HG02885 (cell line): ENCODE measurements at regions not wholly inside any gene's neighbourhood (a gene's known extent, or its start where the extent isn't known, plus 50 kb on each side); places are given as distances from the start of the nearest gene placed in this dataset.
"Not testable (repeated sequence)": the region's sequence is repeated elsewhere in the genome, so short reads cannot be mapped to it uniquely, and the experiment has no call there.

Experiments used
- ATAC-seq: cut with Tn5 transposase; IDR thresholded peaks from one replicate; pipeline ENCODE4 v1.9.1; 2021; ENCODE audit warnings: mild to moderate bottlenecking; ENCODE audit not compliant: unreplicated experiment, poor library complexity

GRCh38 chr15:95785276-95785675, 545.2 kb upstream of the NR2F2 start:
- not testable (repeated sequence) for ATAC-seq

DNA sequence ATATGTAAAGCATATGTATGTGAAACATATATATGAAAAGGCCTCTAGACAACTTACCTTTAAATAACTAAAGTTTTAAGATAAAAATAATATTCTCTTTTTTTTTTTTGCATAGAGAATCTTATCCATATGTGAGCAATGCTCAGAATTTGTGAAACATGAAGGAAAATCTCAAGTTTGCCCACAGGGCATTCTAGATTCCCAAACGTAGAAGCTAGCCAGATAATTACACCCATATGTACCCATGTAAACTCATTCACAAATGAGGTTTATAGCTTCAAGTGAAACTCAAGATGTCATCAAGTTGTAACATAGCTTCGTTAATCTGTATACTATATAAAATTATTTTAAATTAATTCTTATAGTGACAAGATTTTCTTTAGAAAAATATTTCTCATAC, 537.3 kb upstream of the NR2F2 start:
- ATAC-seq = no peak

DNA sequence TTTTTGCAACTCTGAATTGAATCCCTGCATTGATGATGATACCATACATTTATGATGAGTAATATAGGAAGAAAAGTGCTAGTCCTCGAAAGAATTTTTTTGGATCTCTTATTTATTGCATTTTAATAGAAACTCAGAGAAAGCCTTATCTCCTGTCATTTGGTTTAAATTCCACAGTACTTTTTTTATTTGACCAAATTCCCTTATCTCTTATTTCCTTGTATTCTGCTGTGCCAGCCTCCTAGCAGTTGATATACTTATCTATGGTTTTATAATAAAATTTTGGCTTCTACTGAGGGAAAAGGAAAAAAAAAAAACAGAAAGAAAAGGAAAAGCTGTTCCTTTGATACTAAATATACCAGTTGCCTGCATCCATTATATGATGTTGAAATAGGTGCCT, 535.1 kb upstream of the NR2F2 start:
- no peak for ATAC-seq

GRCh38 chr15:95799286-95800200, 531.0 kb upstream of the NR2F2 start:
- ATAC-seq = no peak

- ATAC-seq = no peak
Observed at GRCh38 chr15:95804484-95804883, 526.0 kb upstream of the NR2F2 start.

GRCh38 chr15:95812491-95812890, 518.0 kb upstream of the NR2F2 start:
- no peak for ATAC-seq

DNA sequence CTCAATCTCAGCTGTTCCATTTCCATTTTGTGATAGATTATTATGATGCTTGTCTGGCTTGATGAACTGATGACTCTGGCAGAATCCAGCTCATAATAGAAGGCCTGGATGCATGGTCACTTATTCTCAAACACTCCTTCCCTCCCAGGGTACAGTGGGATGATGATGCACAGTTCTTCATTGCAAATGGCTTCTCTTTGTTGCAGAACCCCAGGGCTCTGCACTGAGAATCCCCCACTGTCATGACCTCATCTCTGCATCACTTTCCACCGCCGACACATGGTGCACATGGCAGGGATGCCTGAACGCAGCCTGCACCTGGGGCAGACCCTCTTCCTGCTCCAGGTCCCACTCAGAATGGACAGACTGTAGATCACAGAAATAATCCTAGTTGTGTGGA, 515.6 kb upstream of the NR2F2 start:
- ATAC-seq = no peak

GRCh38 chr15:95816591-95816990, 513.9 kb upstream of the NR2F2 start:
- ATAC-seq = no peak

- ATAC-seq = no peak
Observed at GRCh38 chr15:95822961-95823360, 507.5 kb upstream of the NR2F2 start.

- ATAC-seq = no peak
Observed at GRCh38 chr15:95825208-95825607, 505.3 kb upstream of the NR2F2 start.

DNA sequence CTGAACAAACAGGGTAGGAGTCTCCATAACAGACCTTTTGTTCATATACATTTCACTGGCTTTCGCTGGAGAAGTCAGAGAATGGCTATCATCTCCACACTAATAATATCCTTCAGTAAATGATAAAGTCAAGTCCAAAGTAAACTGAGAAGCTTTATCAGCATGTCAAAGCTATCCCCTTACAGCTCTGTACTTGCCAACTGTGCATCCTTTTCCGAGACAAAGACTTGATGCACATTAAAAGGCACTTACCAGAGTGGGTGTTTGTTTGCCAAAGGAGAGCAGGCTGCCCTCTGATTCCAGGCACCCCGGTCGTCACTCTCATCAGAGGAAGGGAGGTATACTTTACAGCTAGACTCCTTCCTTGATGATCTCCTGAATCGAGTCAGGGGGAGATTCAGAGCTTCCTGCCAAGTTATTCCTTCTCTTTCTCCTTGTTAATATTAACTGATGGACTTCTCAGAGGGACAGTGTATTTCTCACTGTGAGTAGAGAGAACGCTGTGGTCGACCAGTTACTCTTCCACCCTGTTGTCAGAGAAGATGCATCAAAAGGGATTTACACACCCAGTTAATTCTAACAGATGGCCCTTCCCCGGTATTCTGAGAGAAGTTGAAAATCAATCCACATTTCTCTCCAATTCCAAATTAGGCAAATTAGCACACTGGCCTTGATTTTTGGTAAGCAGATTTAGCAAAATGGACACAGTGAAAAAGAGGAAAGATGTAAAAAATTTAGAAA, 504.7 kb upstream of the NR2F2 start:
- no peak for ATAC-seq

DNA sequence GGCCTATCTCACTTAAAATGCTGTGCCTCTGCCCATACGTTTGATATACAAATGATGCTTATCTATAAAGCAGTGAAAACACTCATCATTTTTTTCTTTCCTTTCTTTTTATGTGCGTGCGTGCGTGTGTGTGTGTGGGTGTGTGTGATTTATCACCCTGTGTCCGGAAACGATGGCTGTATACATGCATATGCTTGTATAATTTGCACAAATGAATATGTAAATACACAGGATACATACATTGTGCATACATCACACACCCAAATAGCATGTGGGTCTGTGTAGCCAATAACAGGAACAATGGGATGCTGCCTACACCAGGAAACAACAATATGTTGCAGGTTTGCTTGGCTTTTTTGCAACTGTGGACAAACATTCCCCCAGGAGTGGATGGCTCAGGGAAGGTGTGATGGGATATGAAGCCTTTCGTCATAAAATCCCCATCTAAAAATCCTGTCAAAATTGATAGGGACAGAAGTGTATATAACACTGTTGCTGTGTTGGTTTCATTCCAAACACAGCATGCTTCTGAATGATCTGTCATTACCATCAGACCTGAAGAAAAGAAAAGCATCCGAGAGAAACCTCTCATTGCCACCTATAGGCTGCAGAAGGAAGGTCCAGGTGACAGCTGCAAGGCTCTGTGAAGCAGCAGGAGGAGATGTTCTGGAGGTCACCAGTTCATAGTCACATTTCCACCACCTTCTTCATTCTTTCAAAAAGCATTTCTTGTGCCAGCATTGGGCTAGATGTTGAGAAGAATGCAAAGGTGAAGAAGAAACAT, 503.9 kb upstream of the NR2F2 start:
- no peak for ATAC-seq

GRCh38 chr15:95829062-95829461, 501.4 kb upstream of the NR2F2 start:
- no peak for ATAC-seq

GRCh38 chr15:95830281-95830680, 500.2 kb upstream of the NR2F2 start:
- ATAC-seq = no peak

GRCh38 chr15:95832668-95833067, 497.8 kb upstream of the NR2F2 start:
- ATAC-seq = no peak

DNA sequence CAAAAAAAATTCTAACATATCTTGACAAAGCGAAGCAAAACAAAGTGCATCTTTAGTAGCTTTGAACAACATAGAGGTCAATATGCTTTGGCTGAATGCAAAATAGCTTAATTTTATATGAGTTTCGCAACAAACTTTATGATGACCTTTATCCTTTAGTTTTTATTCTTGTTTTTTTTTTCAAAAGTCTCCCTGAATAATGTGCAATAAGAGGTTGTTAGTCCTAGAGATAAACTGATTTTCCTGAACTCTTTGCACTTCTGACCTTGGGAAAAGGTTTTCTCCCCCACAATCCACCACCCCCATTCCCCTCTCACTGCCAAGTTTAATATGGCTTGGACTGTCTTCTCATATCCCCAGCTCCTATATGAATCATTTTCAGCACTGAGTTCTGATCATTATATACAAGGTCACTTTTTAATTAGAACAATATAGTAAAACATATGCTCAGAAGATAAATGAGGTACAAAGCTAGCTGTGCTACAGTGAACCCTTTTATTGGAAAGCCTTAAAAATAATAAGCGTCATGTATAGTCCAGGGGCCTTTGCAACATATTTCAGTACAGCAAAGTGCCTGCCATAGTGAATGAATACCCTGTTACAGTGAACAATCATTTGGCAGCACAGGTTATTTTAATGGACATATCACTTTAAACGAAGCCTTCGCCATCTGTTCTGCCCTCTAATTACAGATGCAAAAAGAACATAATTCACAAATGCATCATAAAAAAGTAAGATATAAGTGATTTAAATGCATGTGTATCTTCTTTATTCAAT, 496.3 kb upstream of the NR2F2 start:
- ATAC-seq = no peak

GRCh38 chr15:95836536-95836935, 494.0 kb upstream of the NR2F2 start:
- no peak for ATAC-seq

DNA sequence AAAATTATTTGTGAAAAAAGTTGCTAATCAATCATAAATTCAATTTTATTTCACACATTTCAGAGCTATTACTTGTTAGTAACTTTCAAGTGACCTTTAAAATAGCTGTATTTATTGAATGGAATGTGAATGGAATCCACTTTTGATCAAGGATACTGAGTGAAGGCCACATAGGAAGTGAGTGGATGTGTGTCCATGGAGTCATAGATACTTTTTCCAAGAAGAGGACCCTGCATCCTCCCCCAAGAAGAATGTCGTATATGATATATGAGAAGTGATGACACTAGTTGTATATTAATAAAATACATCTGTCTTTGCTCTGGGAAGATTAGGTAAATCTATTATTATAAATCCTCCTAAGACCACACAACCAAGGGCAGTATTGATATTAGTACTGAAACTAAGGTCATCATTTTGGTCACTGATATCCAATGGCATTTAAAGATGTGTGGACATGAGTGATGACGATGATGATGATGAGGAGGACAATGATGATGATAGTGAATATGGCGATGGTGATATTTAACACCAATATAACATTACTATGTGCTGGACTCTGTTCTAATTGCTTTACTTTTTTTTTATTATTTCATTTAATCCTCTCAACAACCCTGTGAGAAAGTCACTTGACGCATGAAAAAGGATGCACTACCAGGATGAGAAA, 493.0 kb upstream of the NR2F2 start:
- no peak for ATAC-seq

DNA sequence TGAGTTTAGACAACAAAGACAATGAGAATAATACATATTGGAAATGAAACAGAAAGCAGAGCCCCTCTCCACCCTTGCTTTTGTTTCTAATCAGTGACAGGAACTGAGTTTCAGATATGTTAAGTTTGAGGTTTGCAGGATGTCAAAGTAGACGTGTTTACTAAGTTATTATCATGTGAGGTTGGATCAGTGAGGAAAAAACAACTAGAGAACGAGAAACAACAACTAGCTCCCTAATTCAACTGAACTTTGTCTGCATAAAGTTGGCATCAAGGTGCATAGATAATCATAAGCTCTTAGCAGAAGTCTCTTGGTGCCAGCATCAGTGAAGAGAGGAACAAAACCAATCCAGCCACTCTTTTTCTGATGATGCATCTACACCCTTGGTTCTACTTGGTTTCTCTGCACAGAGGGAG, 491.1 kb upstream of the NR2F2 start:
- ATAC-seq = peak; percentile 84

GRCh38 chr15:95840004-95840403, 490.5 kb upstream of the NR2F2 start:
- ATAC-seq = no peak
